ENCODE measurements at regions not wholly inside any gene's neighbourhood (a gene's known extent, or its start where the extent isn't known, plus 50 kb on each side); places are given as distances from the start of the nearest gene placed in this dataset.

GRCh38 chr21:14826630-14827029, 238.2 kb downstream of the NRIP1 start:
- no peak for TF ChIP-seq REST (IDR thresholded peaks at IDR 0.05; ENCODE audit: insufficient read depth in 1 of 2, low read depth in 2 of 2, low read length in 2 of 2)
- TF ChIP-seq POLR2AphosphoS5 (IDR thresholded peaks at IDR 0.05; ENCODE audit: low read depth, low read length), result no peak

Measured in PFSK-1 (cell line).